Brain microvascular endothelial cell (primary cell): ENCODE measurements at regions not wholly inside any gene's neighbourhood (a gene's known extent, or its start where the extent isn't known, plus 50 kb on each side); places are given as distances from the start of the nearest gene placed in this dataset.

Experiments used
- DNase-seq: peaks from one replicate; pipeline ENCODE4 v3.0.0-alpha.2; 2020
- H3K27ac ChIP-seq: fragments of 250-450 bp; sonication (Bioruptor Pico); 2 replicates; pipeline ENCODE4 v1.5.1; 2020; ENCODE audit warnings: mild to moderate bottlenecking, moderate library complexity
- H3K27me3 ChIP-seq: fragments of 250-450 bp; sonication (Bioruptor Pico); replicated peaks from 2 replicates; pipeline ENCODE4 v1.5.1; 2020; ENCODE audit warnings: mild to moderate bottlenecking
- H3K36me3 ChIP-seq: fragments of 250-450 bp; sonication (Bioruptor Pico); replicated peaks from 2 replicates; pipeline ENCODE4 v1.5.1; 2020; ENCODE audit warnings: mild to moderate bottlenecking
- H3K4me3 ChIP-seq: 2 replicates; pipeline ENCODE4 v1.5.1; 2011; ENCODE audit warnings: low read depth, mild to moderate bottlenecking, control low read depth, low read length, moderate library complexity
- CTCF ChIP-seq: IDR thresholded peaks from 2 replicates; pipeline ENCODE4 v1.5.1; 2011; ENCODE audit warnings: low read depth, mild to moderate bottlenecking, moderate library complexity, low read length, control low read depth, inconsistent platforms; ENCODE audit errors: missing control alignments
- in situ Hi-C: cut with HindIII; loops from 2 replicates; pipeline ENCODE4 v1.10.0; 2017; ENCODE audit warnings: low sequenced_read_pairs, low pct_ligation_motif_present

GRCh38 chr14:48914382-48914781 lies 671.8 kb downstream of the RPS29 start:
- H3K36me3 ChIP-seq: no peaks in the 10 kb centered on the region
- no peak for TF ChIP-seq CTCF
- no peaks in the 10 kb centered on the region for H3K27me3 ChIP-seq
- H3K4me3 ChIP-seq: no peak overlapping the region
- no peak overlapping the region for H3K27ac ChIP-seq
- in situ Hi-C loops: no loop called here
- no peak for DNase-seq

GRCh38 chr14:48900565-48900964 lies 685.6 kb downstream of the RPS29 start:
- H3K36me3 ChIP-seq: no peaks in the 10 kb centered on the region
- in situ Hi-C loops: no loop called here
- no peak for TF ChIP-seq CTCF
- H3K27ac ChIP-seq: no peak overlapping the region
- no peak overlapping the region for H3K4me3 ChIP-seq
- DNase-seq: no peak
- H3K27me3 ChIP-seq: no peaks in the 10 kb centered on the region

DNA sequence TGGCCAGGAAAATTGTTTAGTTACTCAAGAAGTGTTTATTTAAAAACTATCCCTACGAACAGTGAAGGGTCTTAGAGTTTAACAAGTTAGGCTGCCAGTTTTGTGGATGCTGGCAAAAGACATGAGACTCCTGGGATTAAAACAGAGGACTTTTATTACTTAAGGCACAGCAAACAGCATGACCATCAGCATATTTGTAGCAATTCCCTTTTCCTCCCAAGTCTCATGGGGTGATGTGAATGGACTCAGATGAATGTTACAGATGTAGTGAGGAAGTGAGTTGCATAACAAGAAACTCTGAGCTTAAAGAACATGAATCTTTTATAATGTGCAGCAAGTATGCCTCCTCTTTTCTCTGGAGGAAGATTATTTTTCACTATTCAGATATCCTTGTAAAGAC lies 695.8 kb downstream of the RPS29 start:
- Histone ChIP-seq H3K4me3 (no peak overlapping the region), H3K27ac (no peak overlapping the region), H3K27me3 (no peaks in the 10 kb centered on the region), H3K36me3 (no peaks in the 10 kb centered on the region)
- in situ Hi-C loops: no loop called here
- no peak for TF ChIP-seq CTCF
- no peak for DNase-seq

GRCh38 chr14:48876806-48877340 lies 709.3 kb downstream of the RPS29 start:
- no peak for TF ChIP-seq CTCF
- no peak for DNase-seq
- H3K4me3 ChIP-seq: no peak overlapping the region
- in situ Hi-C loops: no loop called here
- H3K27ac ChIP-seq: no peak overlapping the region
- H3K36me3 ChIP-seq: no peaks in the 10 kb centered on the region
- H3K27me3 ChIP-seq: no peaks in the 10 kb centered on the region

GRCh38 chr14:48874711-48875110 lies 711.5 kb downstream of the RPS29 start:
- no peak for TF ChIP-seq CTCF
- no peak overlapping the region for H3K27ac ChIP-seq
- in situ Hi-C loops: no loop called here
- H3K4me3 ChIP-seq: no peak overlapping the region
- no peak for DNase-seq
- H3K36me3 ChIP-seq: no peaks in the 10 kb centered on the region
- no peaks in the 10 kb centered on the region for H3K27me3 ChIP-seq

- TF ChIP-seq CTCF: no peak
- DNase-seq: no peak
- in situ Hi-C loops: no loop called here
- H3K36me3 ChIP-seq: no peaks in the 10 kb centered on the region
- no peak overlapping the region for H3K27ac ChIP-seq
- H3K4me3 ChIP-seq: no peak overlapping the region
- H3K27me3 ChIP-seq: no peaks in the 10 kb centered on the region
Measured at GRCh38 chr14:48857366-48857765, 728.8 kb downstream of the RPS29 start.
